GM19351 (cell line): ENCODE measurements at regions not wholly inside any gene's neighbourhood (a gene's known extent, or its start where the extent isn't known, plus 50 kb on each side); places are given as distances from the start of the nearest gene placed in this dataset.

Experiments
- ATAC-seq: cut with Tn5 transposase; IDR thresholded peaks from one replicate; pipeline ENCODE4 v1.9.1; 2021; ENCODE audit warnings: mild to moderate bottlenecking, moderate library complexity; ENCODE audit not compliant: unreplicated experiment

GRCh38 chr2:237150186-237150585, 64.5 kb downstream of the COPS8 start:
- no peak for ATAC-seq

DNA sequence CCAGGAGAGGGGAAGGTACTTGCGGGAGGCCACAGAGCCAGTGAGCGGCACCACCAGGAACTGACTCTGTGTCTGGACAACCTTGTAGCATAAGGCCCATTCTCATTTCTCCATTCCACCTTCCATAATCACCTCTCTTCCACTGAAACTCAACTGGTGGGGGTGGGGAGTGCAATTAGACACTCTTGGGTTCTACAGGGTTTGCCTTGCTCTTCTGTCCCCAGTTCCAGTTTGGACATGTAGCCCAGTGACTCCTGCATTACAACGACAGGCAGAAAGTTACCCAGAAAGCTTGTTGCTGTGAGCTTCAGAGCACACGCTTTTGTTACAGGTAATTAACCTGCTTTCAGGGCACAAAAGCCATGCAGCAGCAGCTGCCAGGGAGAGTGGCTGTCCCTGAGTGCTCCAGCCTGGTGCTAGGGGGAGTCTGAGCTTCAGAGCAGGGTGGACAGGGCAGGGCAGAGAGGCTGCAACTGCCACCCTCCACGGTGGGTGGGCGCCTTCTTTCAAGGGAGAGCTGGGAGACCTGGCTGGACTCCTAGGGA, 65.2 kb downstream of the COPS8 start:
- no peak for ATAC-seq

GRCh38 chr2:237152361-237152760, 66.7 kb downstream of the COPS8 start:
- no peak for ATAC-seq

- no peak for ATAC-seq
These were observed 67.5 kb downstream of the COPS8 start for GRCh38 chr2:237153181-237153580.

DNA sequence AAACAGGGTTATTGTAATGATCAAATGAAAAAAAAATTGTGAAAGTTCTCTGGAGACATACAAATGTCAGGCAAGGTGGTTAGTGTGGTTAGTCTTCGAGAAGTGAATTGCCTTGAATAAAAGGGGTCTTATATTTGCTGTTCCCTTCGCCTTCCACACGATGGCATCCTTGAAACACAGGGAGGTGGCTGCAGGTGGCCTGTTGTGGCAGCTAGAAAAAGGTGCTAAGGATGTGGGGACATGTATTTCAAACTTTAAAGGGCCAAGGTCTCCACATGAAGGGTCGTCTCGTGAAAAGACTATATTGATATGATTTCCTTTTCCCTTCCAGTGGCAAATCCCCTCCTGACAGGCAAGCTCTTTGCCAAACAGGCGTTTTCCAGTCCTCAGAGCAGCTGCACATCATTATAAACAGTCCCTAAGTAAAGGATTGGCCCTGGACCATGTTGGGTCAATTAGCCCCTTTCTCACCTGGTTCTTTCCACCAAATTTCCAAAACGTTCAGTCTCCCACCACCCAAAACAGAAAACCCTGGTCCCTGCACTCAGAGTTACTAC, 68.5 kb downstream of the COPS8 start:
- peak; percentile 66 for ATAC-seq

- ATAC-seq = no peak
These were observed 69.5 kb downstream of the COPS8 start for GRCh38 chr2:237154884-237155851.

GRCh38 chr2:237156031-237156856, 70.6 kb downstream of the COPS8 start:
- ATAC-seq = no peak

GRCh38 chr2:237156857-237157779, 71.4 kb downstream of the COPS8 start:
- no peak for ATAC-seq

- no peak for ATAC-seq
These were observed 72.1 kb downstream of the COPS8 start for GRCh38 chr2:237157780-237158102.

DNA sequence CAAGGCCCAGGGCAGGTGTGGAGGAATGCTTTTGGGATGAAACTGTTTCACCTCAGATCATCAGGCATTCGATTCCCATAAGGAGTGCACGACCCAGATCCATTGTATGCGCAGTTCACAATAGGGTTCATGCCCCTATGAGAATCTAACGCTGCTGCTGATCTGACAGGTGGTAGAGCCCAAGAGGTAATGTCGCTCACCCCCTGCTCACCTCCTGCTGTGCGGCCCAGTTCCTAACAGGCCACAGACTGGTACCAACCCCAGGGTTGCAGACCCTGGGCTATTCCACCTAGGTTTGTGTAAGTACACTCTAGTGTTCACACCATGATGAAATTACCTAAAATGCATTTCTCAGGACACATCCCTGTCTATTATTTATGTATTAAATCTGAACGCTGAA, 72.5 kb downstream of the COPS8 start:
- ATAC-seq = no peak

GRCh38 chr2:237159006-237159911, 73.6 kb downstream of the COPS8 start:
- ATAC-seq = no peak

- ATAC-seq = no peak
These were observed 74.7 kb downstream of the COPS8 start for GRCh38 chr2:237160271-237160919.

DNA sequence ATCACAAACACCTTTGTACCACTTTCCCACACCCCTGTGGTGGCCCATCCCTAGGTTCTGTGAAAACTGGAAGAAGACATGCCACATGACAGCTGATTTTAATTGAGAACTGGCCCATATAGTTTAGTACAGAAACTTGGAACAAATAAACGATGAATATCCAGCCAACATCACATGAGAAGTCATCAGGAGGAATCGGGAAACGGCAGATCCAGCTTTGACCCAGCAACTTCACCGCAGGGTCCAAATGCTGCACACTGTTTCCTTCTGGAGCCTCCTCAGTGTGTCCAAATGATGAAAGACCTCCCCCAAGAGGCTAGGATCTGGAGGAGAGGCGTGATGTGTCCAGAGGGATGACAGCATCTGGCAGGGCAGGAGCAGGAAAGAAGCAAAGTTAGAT, 75.5 kb downstream of the COPS8 start:
- no peak for ATAC-seq

DNA sequence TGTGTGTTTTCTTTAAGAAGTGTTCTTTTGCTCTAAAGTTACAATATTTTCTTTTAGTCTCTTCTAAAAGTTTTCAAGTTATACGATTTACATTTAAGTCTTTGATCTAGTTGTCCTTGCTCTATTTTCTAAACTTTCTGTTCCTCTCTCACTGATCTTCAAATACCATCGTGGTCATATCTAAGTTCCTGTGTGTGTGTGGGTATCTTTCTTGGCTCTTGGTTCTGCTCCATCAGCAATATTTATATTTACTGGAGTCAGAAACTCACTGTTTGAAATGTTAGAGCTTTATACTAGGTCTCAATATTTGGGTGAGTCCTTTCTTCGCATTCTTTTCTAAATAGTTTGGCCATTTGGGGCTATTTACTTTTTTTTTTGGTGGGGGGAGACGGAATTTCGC, 77.3 kb downstream of the COPS8 start:
- no peak for ATAC-seq

DNA sequence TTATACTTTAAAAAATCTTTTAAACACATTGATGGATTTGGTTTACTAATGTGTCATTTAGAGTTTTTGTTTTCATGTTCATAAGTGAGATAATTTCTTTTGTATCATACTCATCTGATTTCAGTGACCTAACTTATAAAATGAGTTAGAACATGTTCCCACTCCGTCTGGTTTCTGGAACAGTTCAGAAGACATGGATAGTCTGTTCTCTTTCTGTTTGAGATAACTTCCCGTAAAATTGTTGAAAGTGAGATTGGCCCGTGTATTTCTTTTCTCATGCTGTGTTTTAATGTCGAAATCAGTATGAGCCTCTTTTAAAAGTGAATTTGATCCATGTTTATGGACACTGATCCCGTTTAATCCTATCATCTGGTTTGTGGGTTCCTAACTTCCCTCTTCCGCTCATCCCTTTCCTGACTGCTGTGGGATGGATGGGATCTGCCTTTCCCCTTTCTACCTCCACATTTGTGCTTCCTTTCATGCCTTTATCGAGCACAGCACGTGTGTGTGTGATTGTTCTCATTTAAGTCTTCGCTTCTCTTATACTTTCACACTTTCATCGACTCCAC, 78.9 kb downstream of the COPS8 start:
- no peak for ATAC-seq

- ATAC-seq = no peak
These were observed 80.0 kb downstream of the COPS8 start for GRCh38 chr2:237165405-237166276.

GRCh38 chr2:237167038-237167437, 81.3 kb downstream of the COPS8 start:
- no peak for ATAC-seq
